Breast epithelium (tissue), 4 donors: ENCODE measurements at regions not wholly inside any gene's neighbourhood (a gene's known extent, or its start where the extent isn't known, plus 50 kb on each side); places are given as distances from the start of the nearest gene placed in this dataset.

Experiments used
- DNase-seq, 2 donors: peaks; one replicate each; pipeline ENCODE4 v3.0.0-alpha.2; 2019; ENCODE audit warnings: low spot score in 2 of 2
- H3K27ac ChIP-seq, 2 donors: fragments of 200-600 bp; sonication (generic) in 1 of 2; one replicate each; pipeline ENCODE4 v1.5.1; 2016 to 2019; ENCODE audit warnings: mild to moderate bottlenecking in 1 of 2
- H3K27me3 ChIP-seq, 2 donors: fragments of 200-600 bp; sonication (generic) in 1 of 2; one replicate each; pipeline versions ENCODE4 v1.5.1 to v1.6.0; 2017 to 2019; ENCODE audit warnings: control low read depth in 1 of 2, mild to moderate bottlenecking in 1 of 2
- H3K36me3 ChIP-seq: fragments of 200-600 bp; one replicate; pipeline ENCODE4 v1.5.1; 2019
- H3K4me1 ChIP-seq, 2 donors: fragments of 200-600 bp; sonication (generic); one replicate each; pipeline ENCODE4 v1.5.1; 2016 to 2019; ENCODE audit warnings: control low read depth in 1 of 2
- H3K4me3 ChIP-seq, 3 donors: fragments of 200-600 bp; sonication (generic); 1 replicate in 2 of 3; 2 replicates in 1 of 3; pipeline ENCODE4 v1.5.1; 2016 to 2019; ENCODE audit warnings: mild to moderate bottlenecking in 3 of 3, moderate library complexity in 2 of 3
- H3K9me3 ChIP-seq, 2 donors: fragments of 200-600 bp; sonication (generic) in 1 of 2; one replicate each; pipeline ENCODE4 v1.5.1; 2016 to 2019; ENCODE audit warnings: control low read depth in 1 of 2
- CTCF ChIP-seq, 3 donors: fragments of 450-650 bp; IDR thresholded peaks; one replicate each; pipeline ENCODE4 v1.5.1; 2016 to 2017; ENCODE audit warnings: antibody characterized with exemption in 3 of 3, mild to moderate bottlenecking in 3 of 3, moderate library complexity in 3 of 3
- POLR2A ChIP-seq: fragments of 450-650 bp; IDR thresholded peaks from one replicate; pipeline ENCODE4 v1.6.1; 2016; ENCODE audit warnings: antibody characterized with exemption, mild to moderate bottlenecking, moderate library complexity
- POLR2AphosphoS5 ChIP-seq, 3 donors: sonication (generic); formaldehyde crosslinking; IDR thresholded peaks; one replicate each; pipeline ENCODE4 v1.6.1; 2017; ENCODE audit warnings: antibody characterized with exemption in 3 of 3
- intact Hi-C: fragments of 100-400 bp; cut with DNase I; formaldehyde crosslinking; loops from one replicate; pipeline ENCODE4 v1.15.1; 2023; ENCODE audit warnings: low total_unique reads

- no peak for TF ChIP-seq POLR2AphosphoS5 (IDR thresholded peaks at IDR 0.05)
- no peak for TF ChIP-seq POLR2A
- no peak for TF ChIP-seq CTCF (IDR thresholded peaks at IDR 0.05)
- Histone ChIP-seq H3K4me1 (no peaks in the 10 kb centered on the region), H3K27ac (no peak overlapping the region), H3K9me3 (no peaks in the 10 kb centered on the region), H3K36me3 (no peaks in the 10 kb centered on the region), H3K4me3 (no peak overlapping the region), H3K27me3 (no peaks in the 10 kb centered on the region)
- DNase-seq: no peak
- intact Hi-C loops: no loop called here
These were observed 303.0 kb upstream of the IRX5 start for GRCh38 chr16:54627616-54628015.

- no peak overlapping the region for H3K27ac ChIP-seq
- intact Hi-C loops: no loop called here
- no peaks in the 10 kb centered on the region for H3K4me1 ChIP-seq
- DNase-seq: no peak
- no peaks in the 10 kb centered on the region for H3K36me3 ChIP-seq
- no peak overlapping the region for H3K4me3 ChIP-seq
- no peak for TF ChIP-seq CTCF (IDR thresholded peaks at IDR 0.05)
- TF ChIP-seq POLR2A: no peak
- no peak for TF ChIP-seq POLR2AphosphoS5 (IDR thresholded peaks at IDR 0.05)
- no peaks in the 10 kb centered on the region for H3K27me3 ChIP-seq
- H3K9me3 ChIP-seq: no peaks in the 10 kb centered on the region
These were observed 307.0 kb upstream of the IRX5 start for GRCh38 chr16:54623636-54624035.

- no peak for DNase-seq
- intact Hi-C loops: no loop called here
- H3K4me3 ChIP-seq: no peak overlapping the region
- no peak overlapping the region for H3K27ac ChIP-seq
- H3K27me3 ChIP-seq: no peaks in the 10 kb centered on the region
- no peaks in the 10 kb centered on the region for H3K36me3 ChIP-seq
- TF ChIP-seq POLR2A (no peak), CTCF (IDR thresholded peaks at IDR 0.05) (no peak), POLR2AphosphoS5 (IDR thresholded peaks at IDR 0.05) (no peak)
- no peaks in the 10 kb centered on the region for H3K4me1 ChIP-seq
- H3K9me3 ChIP-seq: no peaks in the 10 kb centered on the region
These were observed 310.5 kb upstream of the IRX5 start for GRCh38 chr16:54620197-54620596.

GRCh38 chr16:54616610-54617009 lies 314.1 kb upstream of the IRX5 start:
- no peak overlapping the region for H3K27ac ChIP-seq
- intact Hi-C loops: no loop called here
- no peak overlapping the region for H3K4me3 ChIP-seq
- no peaks in the 10 kb centered on the region for H3K9me3 ChIP-seq
- H3K36me3 ChIP-seq: no peaks in the 10 kb centered on the region
- H3K27me3 ChIP-seq: no peaks in the 10 kb centered on the region
- no peaks in the 10 kb centered on the region for H3K4me1 ChIP-seq
- TF ChIP-seq CTCF (IDR thresholded peaks at IDR 0.05): no peak
- no peak for TF ChIP-seq POLR2A
- TF ChIP-seq POLR2AphosphoS5 (IDR thresholded peaks at IDR 0.05): no peak
- DNase-seq: no peak

GRCh38 chr16:54605536-54606066 lies 319.0 kb upstream of the IRX3 start:
- intact Hi-C loops: no loop called here

More at GRCh38 chr16:54605536-54606066, 319.0 kb upstream of the IRX3 start:
- Histone ChIP-seq H3K4me1 (no peaks in the 10 kb centered on the region), H3K27ac (no peak overlapping the region), H3K36me3 (no peaks in the 10 kb centered on the region), H3K27me3 (no peaks in the 10 kb centered on the region), H3K4me3 (no peak overlapping the region), H3K9me3 (peaks cover 0 to 13% of the 10 kb centered on the region in 2 donors)
- no peak for TF ChIP-seq POLR2AphosphoS5 (IDR thresholded peaks at IDR 0.05)
- TF ChIP-seq CTCF (IDR thresholded peaks at IDR 0.05): no peak
- no peak for TF ChIP-seq POLR2A
- DNase-seq: no peak
